ENCODE measurements at regions not wholly inside any gene's neighbourhood (a gene's known extent, or its start where the extent isn't known, plus 50 kb on each side); places are given as distances from the start of the nearest gene placed in this dataset.

GRCh38 chr9:120137186-120137840 lies 442.7 kb downstream of the CDK5RAP2 start:
- Histone ChIP-seq H3K79me2 (ENCODE audit: control insufficient read depth, low read length) (no peaks in the 10 kb centered on the region), H3K27ac (ENCODE audit: low read depth, low read length) (no peak overlapping the region), H3K9me3 (ENCODE audit: control insufficient read depth, insufficient read depth, low read length) (no peaks in the 10 kb centered on the region), H3F3A (ENCODE audit: control insufficient read depth, insufficient read depth) (no peaks in the 10 kb centered on the region), H4K20me1 (ENCODE audit: control insufficient read depth, insufficient read depth, low read depth, low read length) (no peaks in the 10 kb centered on the region), H3K4me1 (ENCODE audit: control insufficient read depth, low read length) (no peaks in the 10 kb centered on the region), H3K36me3 (ENCODE audit: control insufficient read depth, low read length) (no peaks in the 10 kb centered on the region), H3K4me3 (ENCODE audit: low read length) (no peak overlapping the region), H3K4me2 (ENCODE audit: low read length) (no peak overlapping the region), H3K9me2 (replicated peaks; ENCODE audit: control insufficient read depth, low read length) (no peaks in the 10 kb centered on the region), H3K27me3 (ENCODE audit: control insufficient read depth, low read length) (no peaks in the 10 kb centered on the region)
- TF ChIP-seq EZH2phosphoT487 (IDR thresholded peaks at IDR 0.05; ENCODE audit: borderline replicate concordance, low read length) (no peak), CTCF (IDR thresholded peaks at IDR 0.05; ENCODE audit: low read depth, low read length, poor library complexity, severe bottlenecking) (no peak)

GRCh38 chr9:120136696-120137095 lies 443.3 kb downstream of the CDK5RAP2 start:
- Histone ChIP-seq H3K4me2 (ENCODE audit: low read length) (no peak overlapping the region), H3K9me2 (replicated peaks; ENCODE audit: control insufficient read depth, low read length) (no peaks in the 10 kb centered on the region), H3K79me2 (ENCODE audit: control insufficient read depth, low read length) (no peaks in the 10 kb centered on the region), H4K20me1 (ENCODE audit: control insufficient read depth, insufficient read depth, low read depth, low read length) (no peaks in the 10 kb centered on the region), H3K27ac (ENCODE audit: low read depth, low read length) (no peak overlapping the region), H3K9me3 (ENCODE audit: control insufficient read depth, insufficient read depth, low read length) (no peaks in the 10 kb centered on the region), H3F3A (ENCODE audit: control insufficient read depth, insufficient read depth) (no peaks in the 10 kb centered on the region), H3K27me3 (ENCODE audit: control insufficient read depth, low read length) (no peaks in the 10 kb centered on the region), H3K4me1 (ENCODE audit: control insufficient read depth, low read length) (no peaks in the 10 kb centered on the region), H3K4me3 (ENCODE audit: low read length) (no peak overlapping the region), H3K36me3 (ENCODE audit: control insufficient read depth, low read length) (no peaks in the 10 kb centered on the region)
- TF ChIP-seq EZH2phosphoT487 (IDR thresholded peaks at IDR 0.05; ENCODE audit: borderline replicate concordance, low read length): no peak
- no peak for TF ChIP-seq CTCF (IDR thresholded peaks at IDR 0.05; ENCODE audit: low read depth, low read length, poor library complexity, severe bottlenecking)

DNA sequence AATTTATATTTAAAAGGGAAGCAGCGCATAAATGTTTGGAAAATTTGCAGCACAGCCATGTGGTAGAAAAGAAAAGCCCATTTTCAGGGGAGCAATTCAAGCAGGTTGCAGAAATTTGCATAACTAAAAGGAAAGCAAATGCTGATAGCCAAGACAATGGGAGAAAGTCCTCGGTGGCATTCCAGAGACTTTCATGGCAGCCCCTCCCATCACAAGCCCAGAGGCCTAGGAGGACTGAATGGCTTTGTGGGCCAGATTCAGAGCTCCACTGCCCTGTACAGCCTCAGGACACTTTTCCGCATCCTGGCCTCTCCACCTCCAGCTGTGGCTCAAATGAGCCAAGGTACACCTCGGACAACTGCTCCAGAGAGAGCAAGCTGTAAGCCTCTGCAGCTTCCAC lies 462.9 kb downstream of the CDK5RAP2 start:
- no peak overlapping the region for H3K27ac ChIP-seq (ENCODE audit: low read depth, low read length)

More for the DNA sequence above, 462.9 kb downstream of the CDK5RAP2 start:
- no peaks in the 10 kb centered on the region for H3K36me3 ChIP-seq (ENCODE audit: control insufficient read depth, low read length)
- H3K79me2 ChIP-seq (ENCODE audit: control insufficient read depth, low read length): no peaks in the 10 kb centered on the region
- H4K20me1 ChIP-seq (ENCODE audit: control insufficient read depth, insufficient read depth, low read depth, low read length): no peaks in the 10 kb centered on the region
- no peaks in the 10 kb centered on the region for H3K9me2 ChIP-seq (replicated peaks; ENCODE audit: control insufficient read depth, low read length)
- H3K9me3 ChIP-seq (ENCODE audit: control insufficient read depth, insufficient read depth, low read length): no peaks in the 10 kb centered on the region
- H3K27me3 ChIP-seq (ENCODE audit: control insufficient read depth, low read length): no peaks in the 10 kb centered on the region
- H3K4me2 ChIP-seq (ENCODE audit: low read length): no peak overlapping the region
- no peak overlapping the region for H3K4me3 ChIP-seq (ENCODE audit: low read length)
- no peaks in the 10 kb centered on the region for H3K4me1 ChIP-seq (ENCODE audit: control insufficient read depth, low read length)
- TF ChIP-seq EZH2phosphoT487 (IDR thresholded peaks at IDR 0.05; ENCODE audit: borderline replicate concordance, low read length) (no peak), CTCF (IDR thresholded peaks at IDR 0.05; ENCODE audit: low read depth, low read length, poor library complexity, severe bottlenecking) (no peak)
- H3F3A ChIP-seq (ENCODE audit: control insufficient read depth, insufficient read depth): no peaks in the 10 kb centered on the region

Data from DOHH2 (cell line).